Prostate gland (tissue), 1 donor: ENCODE measurements at regions not wholly inside any gene's neighbourhood (a gene's known extent, or its start where the extent isn't known, plus 50 kb on each side); places are given as distances from the start of the nearest gene placed in this dataset.

ENCODE experiments used
- POLR2A ChIP-seq: fragments of 450-650 bp; IDR thresholded peaks from one replicate; pipeline ENCODE4 v1.6.1; 2016; ENCODE audit warnings: antibody characterized with exemption, mild to moderate bottlenecking
- POLR2AphosphoS5 ChIP-seq: sonication (generic); formaldehyde crosslinking; IDR thresholded peaks from one replicate; pipeline ENCODE4 v1.6.1; 2017; ENCODE audit warnings: antibody characterized with exemption

GRCh38 chr9:86629530-86629929, 275.3 kb upstream of the TUT7 start:
- TF ChIP-seq POLR2AphosphoS5 (no peak), POLR2A (no peak)
